Adrenal gland (tissue), 5 donors: ENCODE measurements at regions not wholly inside any gene's neighbourhood (a gene's known extent, or its start where the extent isn't known, plus 50 kb on each side); places are given as distances from the start of the nearest gene placed in this dataset.

Source experiments
- POLR2A ChIP-seq, 2 donors: fragments of 450-650 bp; IDR thresholded peaks; one replicate each; pipeline ENCODE4 v1.6.1; 2017; ENCODE audit warnings: antibody characterized with exemption in 2 of 2, mild to moderate bottlenecking in 2 of 2, moderate library complexity in 1 of 2
- TF ChIP-seq, protein P1 (sequence below), 6 experiments: fragments of 450-650 bp in 4 of 6; fragments of 200-600 bp in 2 of 6; sonication (generic) in 1 of 6; IDR thresholded peaks; 1 replicate in 5 of 6; 2 replicates in 1 of 6; pipeline versions ENCODE4 v1.5.1 to v1.8.0; 2016 to 2021; ENCODE audit warnings: antibody characterized with exemption in 6 of 6, mild to moderate bottlenecking in 2 of 6, moderate library complexity in 1 of 6
- donor health status: DM: no; HTN: no; CAD: no.

DNA sequence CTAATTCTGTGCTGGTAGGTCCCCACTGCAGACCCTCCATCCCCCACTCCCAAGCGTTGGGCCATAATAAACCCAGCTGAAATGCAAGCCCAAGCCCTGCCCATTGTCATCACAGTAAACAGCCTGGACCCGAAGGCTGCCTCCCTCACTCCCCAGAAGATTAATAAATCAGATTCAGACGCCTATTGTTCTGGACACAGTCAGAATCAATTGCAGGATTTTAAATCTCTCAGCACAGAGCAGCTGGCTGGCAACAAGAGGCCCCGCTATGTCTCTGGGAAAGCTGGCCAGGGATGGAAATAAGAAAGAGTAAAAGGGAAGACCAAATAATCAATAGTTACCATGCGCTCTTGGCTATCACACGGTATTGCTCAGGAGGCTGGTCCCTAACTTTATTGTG, 93.9 kb downstream of the C17orf67 start:
- TF ChIP-seq, protein P1, sequence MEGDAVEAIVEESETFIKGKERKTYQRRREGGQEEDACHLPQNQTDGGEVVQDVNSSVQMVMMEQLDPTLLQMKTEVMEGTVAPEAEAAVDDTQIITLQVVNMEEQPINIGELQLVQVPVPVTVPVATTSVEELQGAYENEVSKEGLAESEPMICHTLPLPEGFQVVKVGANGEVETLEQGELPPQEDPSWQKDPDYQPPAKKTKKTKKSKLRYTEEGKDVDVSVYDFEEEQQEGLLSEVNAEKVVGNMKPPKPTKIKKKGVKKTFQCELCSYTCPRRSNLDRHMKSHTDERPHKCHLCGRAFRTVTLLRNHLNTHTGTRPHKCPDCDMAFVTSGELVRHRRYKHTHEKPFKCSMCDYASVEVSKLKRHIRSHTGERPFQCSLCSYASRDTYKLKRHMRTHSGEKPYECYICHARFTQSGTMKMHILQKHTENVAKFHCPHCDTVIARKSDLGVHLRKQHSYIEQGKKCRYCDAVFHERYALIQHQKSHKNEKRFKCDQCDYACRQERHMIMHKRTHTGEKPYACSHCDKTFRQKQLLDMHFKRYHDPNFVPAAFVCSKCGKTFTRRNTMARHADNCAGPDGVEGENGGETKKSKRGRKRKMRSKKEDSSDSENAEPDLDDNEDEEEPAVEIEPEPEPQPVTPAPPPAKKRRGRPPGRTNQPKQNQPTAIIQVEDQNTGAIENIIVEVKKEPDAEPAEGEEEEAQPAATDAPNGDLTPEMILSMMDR (IDR thresholded peaks at IDR 0.05) = no peak
- TF ChIP-seq POLR2A (IDR thresholded peaks at IDR 0.05) = no peak
